MG63 (cell line): ENCODE measurements at regions not wholly inside any gene's neighbourhood (a gene's known extent, or its start where the extent isn't known, plus 50 kb on each side); places are given as distances from the start of the nearest gene placed in this dataset.
"Not testable (repeated sequence)": the region's sequence is repeated elsewhere in the genome, so short reads cannot be mapped to it uniquely, and the experiment has no call there.

ENCODE experiments used
- DNase-seq: peaks from one replicate; pipeline ENCODE4 v3.0.0-alpha.2; 2020
- H3K27me3 ChIP-seq: fragments of 250-450 bp; sonication (Bioruptor Pico); 2 replicates; pipeline ENCODE4 v1.5.1; 2020; ENCODE audit warnings: mild to moderate bottlenecking, moderate library complexity
- H3K36me3 ChIP-seq: fragments of 250-450 bp; sonication (Bioruptor Pico); 2 replicates; pipeline ENCODE4 v1.5.1; 2020; ENCODE audit warnings: mild to moderate bottlenecking, moderate library complexity
- H3K4me3 ChIP-seq: fragments of 250-450 bp; sonication (Bioruptor Pico); 2 replicates; pipeline ENCODE4 v1.5.1; 2020; ENCODE audit warnings: mild to moderate bottlenecking, moderate library complexity
- H3K9me3 ChIP-seq: fragments of 250-450 bp; sonication (Bioruptor Pico); 2 replicates; pipeline ENCODE4 v1.5.1; 2020; ENCODE audit warnings: mild to moderate bottlenecking, moderate library complexity

GRCh38 chr1:81308191-81308590 is 492.5 kb upstream of the ADGRL2 start:
- no peak for DNase-seq
- no peaks in the 10 kb centered on the region for H3K9me3 ChIP-seq
- H3K27me3 ChIP-seq: peaks cover 17% of the 10 kb centered on the region
- H3K36me3 ChIP-seq: no peaks in the 10 kb centered on the region
- no peak overlapping the region for H3K4me3 ChIP-seq

DNA sequence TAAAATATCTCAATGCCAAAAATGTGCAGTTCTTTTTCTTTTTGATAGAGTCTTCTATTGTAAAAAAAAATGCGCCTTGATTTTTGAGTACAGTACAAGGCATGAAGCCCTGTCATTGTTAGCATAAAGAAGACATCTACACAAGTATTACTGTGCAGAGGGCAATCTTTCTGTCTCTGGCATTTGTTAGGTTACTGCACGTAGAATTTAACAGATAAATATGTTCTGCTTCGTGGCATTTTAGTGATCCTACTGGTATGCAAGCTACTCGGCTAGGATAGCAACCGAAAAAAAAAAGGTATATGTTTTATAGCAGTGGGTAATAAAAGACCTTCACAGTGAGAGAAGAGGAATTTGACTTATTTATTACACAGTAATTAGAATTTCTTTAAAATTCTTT is 492.9 kb upstream of the ADGRL2 start:
- Histone ChIP-seq H3K27me3 (peaks cover 17% of the 10 kb centered on the region), H3K4me3 (no peak overlapping the region), H3K36me3 (no peaks in the 10 kb centered on the region), H3K9me3 (no peaks in the 10 kb centered on the region)
- DNase-seq: no peak

- H3K4me3 ChIP-seq: no peak overlapping the region; the same call in 1 of the 2 replicates
- no peak for DNase-seq
Measured at GRCh38 chr1:81305997-81306452, 494.7 kb upstream of the ADGRL2 start.

GRCh38 chr1:81304187-81304586 is 496.5 kb upstream of the ADGRL2 start:
- H3K4me3 ChIP-seq: no peak overlapping the region
- no peak for DNase-seq
- H3K9me3 ChIP-seq: no peaks in the 10 kb centered on the region
- peaks cover 13% of the 10 kb centered on the region; the same call in 1 of the 2 replicates for H3K27me3 ChIP-seq
- H3K36me3 ChIP-seq: no peaks in the 10 kb centered on the region

More at GRCh38 chr1:81305997-81306452, 494.7 kb upstream of the ADGRL2 start:
- Histone ChIP-seq H3K27me3 (peaks cover 17% of the 10 kb centered on the region), H3K36me3 (no peaks in the 10 kb centered on the region), H3K9me3 (no peaks in the 10 kb centered on the region)

DNA sequence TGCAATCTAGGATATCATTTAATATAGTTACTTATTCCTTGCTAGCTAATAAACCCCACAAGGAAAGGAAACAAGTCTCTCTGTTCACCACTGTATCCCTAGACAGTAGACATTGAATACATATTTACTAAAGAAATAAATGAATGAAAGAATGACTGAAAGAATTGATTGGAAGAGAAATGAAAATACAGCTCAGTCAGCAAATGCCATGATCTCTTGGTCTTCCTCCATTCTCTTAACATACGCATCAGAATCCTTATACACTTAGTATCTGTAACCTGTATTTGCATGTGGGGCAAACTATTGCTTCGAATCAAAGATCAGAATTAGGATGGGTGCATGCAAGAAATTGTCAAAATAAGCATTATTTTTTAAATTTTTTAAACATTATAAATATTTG is 500.8 kb upstream of the ADGRL2 start:
- 0 out of 2 replicates have a peak, but pooled peaks cover under 1% of the 10 kb centered on the region for H3K27me3 ChIP-seq
- H3K9me3 ChIP-seq: no peaks in the 10 kb centered on the region
- no peak for DNase-seq
- no peak overlapping the region for H3K4me3 ChIP-seq
- no peaks in the 10 kb centered on the region for H3K36me3 ChIP-seq

GRCh38 chr1:81298266-81298665 is 502.5 kb upstream of the ADGRL2 start:
- no peak for DNase-seq
- Histone ChIP-seq H3K4me3 (no peak overlapping the region), H3K27me3 (no peaks in the 10 kb centered on the region), H3K9me3 (no peaks in the 10 kb centered on the region), H3K36me3 (no peaks in the 10 kb centered on the region)

GRCh38 chr1:81296601-81297000 is 504.1 kb upstream of the ADGRL2 start:
- Histone ChIP-seq H3K36me3 (no peaks in the 10 kb centered on the region), H3K9me3 (no peaks in the 10 kb centered on the region), H3K4me3 (no peak overlapping the region), H3K27me3 (no peaks in the 10 kb centered on the region)
- DNase-seq: no peak

- H3K4me3 ChIP-seq: no peak overlapping the region
- no peaks in the 10 kb centered on the region for H3K9me3 ChIP-seq
- no peak for DNase-seq
- no peaks in the 10 kb centered on the region for H3K27me3 ChIP-seq
- no peaks in the 10 kb centered on the region for H3K36me3 ChIP-seq
Measured at GRCh38 chr1:81290326-81290725, 510.4 kb upstream of the ADGRL2 start.

GRCh38 chr1:81288689-81289088 is 512.0 kb upstream of the ADGRL2 start:
- H3K27me3 ChIP-seq: no peaks in the 10 kb centered on the region
- H3K4me3 ChIP-seq: no peak overlapping the region
- no peaks in the 10 kb centered on the region for H3K36me3 ChIP-seq
- no peak for DNase-seq
- no peaks in the 10 kb centered on the region for H3K9me3 ChIP-seq

DNA sequence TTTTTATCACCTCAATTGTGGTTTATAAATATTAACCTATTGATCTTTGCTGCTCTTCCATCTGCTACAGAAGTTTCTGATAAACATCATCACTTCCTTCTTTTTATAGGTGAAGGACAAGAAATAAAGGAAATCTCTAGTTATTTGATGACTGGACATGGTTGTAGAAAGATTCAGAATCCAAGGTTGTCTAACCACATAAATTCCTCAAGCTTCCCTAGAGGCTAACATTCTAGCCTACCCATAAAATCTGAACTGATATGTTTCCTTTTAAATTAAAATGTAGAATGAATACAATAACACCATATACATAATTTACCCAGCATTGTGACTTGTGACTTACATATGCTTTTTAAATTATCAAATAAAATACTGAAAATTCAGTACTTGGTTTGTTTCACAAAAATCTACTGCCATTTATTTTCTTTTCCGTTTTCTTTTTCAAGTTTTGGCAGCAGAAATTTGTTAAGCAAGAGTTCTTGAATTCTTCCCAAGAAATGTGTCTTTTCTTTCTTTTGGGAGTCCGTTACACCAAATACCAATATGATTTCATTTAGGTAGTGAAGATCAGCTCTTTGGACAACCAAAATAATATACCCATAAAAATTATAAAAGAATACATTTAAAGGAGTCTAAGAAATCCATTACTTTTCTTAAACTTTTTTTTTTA is 513.2 kb upstream of the ADGRL2 start:
- no peak for DNase-seq

GRCh38 chr1:81270051-81270450 is 530.7 kb upstream of the ADGRL2 start:
- Histone ChIP-seq H3K4me3 (no peak overlapping the region), H3K9me3 (no peaks in the 10 kb centered on the region), H3K27me3 (0 out of 2 replicates have a peak, but pooled peaks cover 3% of the 10 kb centered on the region), H3K36me3 (no peaks in the 10 kb centered on the region)
- no peak for DNase-seq

More for the DNA sequence above, 513.2 kb upstream of the ADGRL2 start:
- H3K27me3 ChIP-seq: no peaks in the 10 kb centered on the region
- no peak overlapping the region for H3K4me3 ChIP-seq
- no peaks in the 10 kb centered on the region for H3K9me3 ChIP-seq
- H3K36me3 ChIP-seq: no peaks in the 10 kb centered on the region

DNA sequence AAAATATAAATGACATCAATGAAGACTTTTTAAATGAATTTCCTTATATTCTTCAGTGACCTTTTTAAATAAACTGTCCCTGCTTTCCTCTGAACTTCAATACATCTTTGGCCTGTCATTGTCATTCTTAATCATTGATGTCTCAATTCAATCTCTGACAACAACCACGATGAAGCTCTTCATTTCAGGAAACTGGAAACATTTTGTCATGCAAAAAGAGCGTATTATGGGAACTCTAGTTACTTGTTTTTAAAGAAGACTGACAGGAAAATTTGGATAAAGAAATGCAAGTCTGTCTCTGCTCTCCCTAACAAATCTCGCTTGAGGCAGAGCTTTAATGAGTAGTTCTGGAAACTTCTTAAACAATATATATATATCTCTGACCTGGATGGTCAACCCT is 535.8 kb upstream of the ADGRL2 start:
- Histone ChIP-seq H3K27me3 (0 out of 2 replicates have a peak, but pooled peaks cover 3% of the 10 kb centered on the region), H3K4me3 (no peak overlapping the region), H3K36me3 (no peaks in the 10 kb centered on the region), H3K9me3 (no peaks in the 10 kb centered on the region)
- DNase-seq: no peak

DNA sequence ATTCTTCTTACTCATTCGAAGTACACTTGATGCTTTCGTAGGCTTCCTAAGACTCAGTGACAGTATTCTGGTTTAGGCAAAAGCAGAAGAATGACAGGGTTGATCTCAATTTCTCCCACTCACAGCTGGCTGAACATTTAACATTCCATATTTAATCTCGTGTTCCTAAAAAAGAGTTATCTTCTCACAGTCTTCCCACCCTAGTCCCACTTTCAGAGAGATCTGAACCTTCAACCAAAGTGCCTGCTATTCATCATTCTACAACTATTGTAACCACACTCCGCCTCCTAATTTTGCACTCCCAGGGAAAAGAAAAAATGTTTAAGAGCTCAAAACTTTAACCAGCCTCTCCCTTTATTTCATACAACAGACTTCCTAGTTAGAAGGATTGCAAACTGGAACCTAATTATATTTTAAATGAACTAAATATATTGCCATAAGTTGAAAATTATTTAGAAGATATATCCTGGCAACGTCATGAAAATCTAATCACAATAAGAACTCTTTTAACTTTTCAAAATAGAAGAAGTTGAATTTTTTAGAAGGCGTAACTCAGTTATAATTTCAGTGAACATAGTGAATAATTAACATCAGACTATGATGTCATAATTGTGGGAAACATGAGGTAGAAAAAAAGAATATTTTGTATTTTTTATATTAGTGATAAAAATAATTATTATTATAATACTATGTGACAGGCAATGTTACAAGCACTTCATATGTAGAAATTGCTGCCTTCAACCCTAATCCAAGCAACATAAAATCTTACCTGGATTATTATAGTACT is 540.9 kb upstream of the ADGRL2 start:
- H3K27me3 ChIP-seq: no peaks in the 10 kb centered on the region
- no peaks in the 10 kb centered on the region for H3K36me3 ChIP-seq
- no peak overlapping the region for H3K4me3 ChIP-seq
- DNase-seq: no peak
- no peaks in the 10 kb centered on the region for H3K9me3 ChIP-seq

GRCh38 chr1:81254560-81254959 is 546.2 kb upstream of the ADGRL2 start:
- no peaks in the 10 kb centered on the region for H3K9me3 ChIP-seq
- H3K27me3 ChIP-seq: no peaks in the 10 kb centered on the region
- no peak for DNase-seq
- H3K4me3 ChIP-seq: no peak overlapping the region
- H3K36me3 ChIP-seq: no peaks in the 10 kb centered on the region

- Histone ChIP-seq H3K27me3 (no peaks in the 10 kb centered on the region), H3K9me3 (no peaks in the 10 kb centered on the region), H3K36me3 (no peaks in the 10 kb centered on the region), H3K4me3 (no peak overlapping the region)
- DNase-seq: no peak
Measured at GRCh38 chr1:81254068-81254467, 546.7 kb upstream of the ADGRL2 start.

DNA sequence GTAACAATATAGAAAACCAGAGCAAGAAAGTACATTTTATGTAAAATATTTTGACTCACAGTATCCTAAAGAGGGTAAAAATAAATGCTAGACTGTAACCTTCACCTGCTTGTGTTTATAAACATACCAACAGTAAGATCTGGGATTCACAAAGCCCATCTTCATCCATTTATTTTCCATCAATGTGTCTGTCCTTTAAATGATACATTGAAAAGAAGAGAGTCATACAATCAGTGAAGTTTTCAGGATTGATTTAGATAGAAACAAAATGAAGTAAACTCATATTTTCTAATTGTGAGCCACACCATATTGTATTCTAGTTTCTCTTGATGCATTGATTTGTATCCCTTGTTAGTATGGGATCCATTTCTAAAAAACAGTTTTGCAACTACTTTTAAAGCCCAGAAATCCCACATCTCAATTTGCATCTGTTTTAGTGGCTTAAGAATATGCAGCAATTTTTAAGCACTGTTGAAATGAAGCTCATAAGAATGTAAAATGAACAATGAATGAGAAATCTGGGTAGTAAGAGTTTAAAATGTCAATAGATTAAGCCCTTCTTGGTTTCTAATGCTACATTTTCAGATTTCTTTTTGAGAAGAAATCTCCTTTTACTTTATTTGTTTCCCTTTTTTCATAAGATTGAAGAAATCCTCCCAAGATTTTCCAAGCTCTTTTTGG is 548.1 kb upstream of the ADGRL2 start:
- no peak for DNase-seq
- H3K36me3 ChIP-seq: no peaks in the 10 kb centered on the region
- H3K27me3 ChIP-seq: no peaks in the 10 kb centered on the region

GRCh38 chr1:81250825-81251224 is 549.9 kb upstream of the ADGRL2 start:
- not testable (repeated sequence) for H3K9me3 ChIP-seq, H3K36me3 ChIP-seq

More for the DNA sequence above, 548.1 kb upstream of the ADGRL2 start:
- no peak overlapping the region for H3K4me3 ChIP-seq
- no peaks in the 10 kb centered on the region for H3K9me3 ChIP-seq

More at GRCh38 chr1:81250825-81251224, 549.9 kb upstream of the ADGRL2 start:
- not testable (repeated sequence) for H3K4me3 ChIP-seq, DNase-seq, H3K27me3 ChIP-seq
